ENCODE measurements at regions not wholly inside any gene's neighbourhood (a gene's known extent, or its start where the extent isn't known, plus 50 kb on each side); places are given as distances from the start of the nearest gene placed in this dataset.

GRCh38 chr1:8163039-8163438, 136.9 kb upstream of the ERRFI1 start:
- TF ChIP-seq POLR2A (IDR thresholded peaks at IDR 0.05) (no peak), EP300 (IDR thresholded peaks at IDR 0.05) (no peak)
- TF ChIP-seq, protein P1, sequence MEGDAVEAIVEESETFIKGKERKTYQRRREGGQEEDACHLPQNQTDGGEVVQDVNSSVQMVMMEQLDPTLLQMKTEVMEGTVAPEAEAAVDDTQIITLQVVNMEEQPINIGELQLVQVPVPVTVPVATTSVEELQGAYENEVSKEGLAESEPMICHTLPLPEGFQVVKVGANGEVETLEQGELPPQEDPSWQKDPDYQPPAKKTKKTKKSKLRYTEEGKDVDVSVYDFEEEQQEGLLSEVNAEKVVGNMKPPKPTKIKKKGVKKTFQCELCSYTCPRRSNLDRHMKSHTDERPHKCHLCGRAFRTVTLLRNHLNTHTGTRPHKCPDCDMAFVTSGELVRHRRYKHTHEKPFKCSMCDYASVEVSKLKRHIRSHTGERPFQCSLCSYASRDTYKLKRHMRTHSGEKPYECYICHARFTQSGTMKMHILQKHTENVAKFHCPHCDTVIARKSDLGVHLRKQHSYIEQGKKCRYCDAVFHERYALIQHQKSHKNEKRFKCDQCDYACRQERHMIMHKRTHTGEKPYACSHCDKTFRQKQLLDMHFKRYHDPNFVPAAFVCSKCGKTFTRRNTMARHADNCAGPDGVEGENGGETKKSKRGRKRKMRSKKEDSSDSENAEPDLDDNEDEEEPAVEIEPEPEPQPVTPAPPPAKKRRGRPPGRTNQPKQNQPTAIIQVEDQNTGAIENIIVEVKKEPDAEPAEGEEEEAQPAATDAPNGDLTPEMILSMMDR (IDR thresholded peaks at IDR 0.05): no peak

Measured in ovary (tissue), 3 donors.